ENCODE measurements at regions not wholly inside any gene's neighbourhood (a gene's known extent, or its start where the extent isn't known, plus 50 kb on each side); places are given as distances from the start of the nearest gene placed in this dataset.

DNA sequence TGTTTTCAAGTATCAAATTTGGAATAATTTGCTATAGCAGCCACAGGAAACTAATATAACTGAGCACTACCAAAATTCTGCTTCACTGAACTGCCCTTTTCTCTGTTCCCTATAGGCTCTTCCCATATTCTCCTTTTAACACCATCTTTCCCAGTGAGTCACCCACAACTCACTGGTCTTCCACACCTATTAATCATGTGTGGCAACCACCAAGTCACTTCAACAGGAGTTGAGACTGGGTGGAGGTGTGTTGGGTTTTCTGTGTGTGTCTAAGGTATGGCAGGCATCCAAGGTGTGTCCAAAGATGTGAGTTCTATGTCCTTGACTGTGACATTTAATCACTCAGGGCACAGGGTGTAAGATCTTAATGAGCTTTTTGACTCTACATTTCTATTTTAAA, 610.0 kb upstream of the CDH11 start:
- no peak for ATAC-seq (replicated peaks in 1 of 4)
- Histone ChIP-seq H3K27ac (ENCODE audit: low read length) (no peak overlapping the region), H3K4me3 (ENCODE audit: control insufficient read depth in 1 of 2, extremely low read depth in 1 of 2, low read length in 1 of 2) (no peak overlapping the region), H3K36me3 (ENCODE audit: control insufficient read depth in 2 of 2, extremely low read depth in 1 of 2, insufficient read depth in 1 of 2, low read length in 1 of 2) (no peaks in the 10 kb centered on the region), H3K9me3 (no peaks in the 10 kb centered on the region), H3K27me3 (replicated peaks in 1 of 2; ENCODE audit: control insufficient read depth in 2 of 2, extremely low read depth in 1 of 2, insufficient read depth in 2 of 2, low read length in 1 of 2) (no peaks in the 10 kb centered on the region), H3K4me1 (ENCODE audit: control insufficient read depth in 1 of 2, extremely low read depth in 1 of 2, insufficient read depth in 2 of 2, low read length in 2 of 2) (no peaks in the 10 kb centered on the region)
- H3K27me3 Mint-ChIP-seq, result no peaks in the 10 kb centered on the region
- CTCF ChIA-PET, result no interaction called here
- no peaks in the 10 kb centered on the region for H3K36me3 Mint-ChIP-seq
- peaks cover 4 to 6% (median 4%) of the 10 kb centered on the region in 3 donors for H3K9me3 Mint-ChIP-seq
- H3K4me1 Mint-ChIP-seq, result no peaks in the 10 kb centered on the region
- no peak for DNase-seq
- H3K27ac Mint-ChIP-seq, result no peak overlapping the region
- POLR2A ChIA-PET, result no interaction called here
- H3K4me3 Mint-ChIP-seq, result no peak overlapping the region

DNA sequence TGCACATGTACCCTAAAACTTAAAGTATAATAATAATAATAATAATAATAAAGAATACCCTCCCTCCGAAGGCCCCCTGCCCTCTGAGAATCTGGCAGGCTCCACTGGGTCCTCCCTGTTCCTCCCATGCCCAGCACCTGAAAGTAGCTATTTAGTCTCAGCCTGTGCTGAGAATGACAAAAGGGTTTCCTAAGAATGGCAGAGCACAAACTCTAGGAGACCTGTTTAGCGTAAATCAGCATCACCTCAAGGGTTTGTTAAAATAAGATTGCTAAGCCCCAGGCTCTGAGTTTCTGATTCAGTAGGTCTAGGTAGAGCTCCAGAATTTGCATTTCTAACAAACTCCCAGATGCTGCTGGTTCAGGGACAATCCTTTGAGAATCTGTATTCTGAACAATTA, 606.8 kb upstream of the CDH11 start:
- Mint-ChIP-seq H3K27me3 (peaks cover 0 to under 1% of the 10 kb centered on the region in 2 donors), H3K36me3 (no peaks in the 10 kb centered on the region), H3K4me1 (no peaks in the 10 kb centered on the region), H3K9me3 (peaks cover 4 to 6% (median 4%) of the 10 kb centered on the region in 3 donors), H3K4me3 (no peak overlapping the region), H3K27ac (no peak overlapping the region)
- no peak overlapping the region for H3K27ac ChIP-seq (ENCODE audit: low read length)
- H3K4me1 ChIP-seq (ENCODE audit: control insufficient read depth in 1 of 2, extremely low read depth in 1 of 2, insufficient read depth in 2 of 2, low read length in 2 of 2), result no peaks in the 10 kb centered on the region
- ATAC-seq (replicated peaks in 1 of 4) (no peak), DNase-seq (no peak)
- WGBS (ENCODE audit: insufficient coverage), result 100% methylated on average over 1 of the region's 2 CpGs
- CTCF ChIA-PET, result no interaction called here
- H3K36me3 ChIP-seq (ENCODE audit: control insufficient read depth in 2 of 2, extremely low read depth in 1 of 2, insufficient read depth in 1 of 2, low read length in 1 of 2), result no peaks in the 10 kb centered on the region
- no peaks in the 10 kb centered on the region for H3K9me3 ChIP-seq
- POLR2A ChIA-PET, result no interaction called here
- no peak overlapping the region for H3K4me3 ChIP-seq (ENCODE audit: control insufficient read depth in 1 of 2, extremely low read depth in 1 of 2, low read length in 1 of 2)
- H3K27me3 ChIP-seq (replicated peaks in 1 of 2; ENCODE audit: control insufficient read depth in 2 of 2, extremely low read depth in 1 of 2, insufficient read depth in 2 of 2, low read length in 1 of 2), result no peaks in the 10 kb centered on the region

DNA sequence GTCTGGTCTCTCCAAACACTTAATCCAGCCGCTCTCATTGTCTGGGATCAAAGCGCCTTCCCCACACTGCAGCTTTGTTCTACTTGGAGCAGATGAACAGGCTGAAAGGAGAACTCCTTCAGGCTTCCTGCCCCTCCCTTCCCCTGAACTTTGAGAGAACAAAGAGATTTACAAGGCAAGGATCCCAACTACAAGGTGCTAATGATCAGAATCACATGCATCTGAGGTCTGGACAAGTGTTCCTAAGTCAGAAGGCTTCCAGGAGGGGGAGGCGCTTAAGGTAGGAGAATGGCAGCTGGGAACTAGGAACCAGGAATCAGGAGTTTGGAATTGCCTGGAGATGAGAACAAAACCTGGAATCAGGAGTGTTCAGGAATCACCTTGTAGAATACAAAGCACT, 606.3 kb upstream of the CDH11 start:
- no peaks in the 10 kb centered on the region for H3K36me3 Mint-ChIP-seq
- H3K9me3 Mint-ChIP-seq, result peaks cover 4 to 6% (median 4%) of the 10 kb centered on the region in 3 donors
- ChIA-PET POLR2A (no interaction called here), CTCF (no interaction called here)
- no peak for DNase-seq
- H3K4me3 Mint-ChIP-seq, result no peak overlapping the region
- no peaks in the 10 kb centered on the region for H3K36me3 ChIP-seq (ENCODE audit: control insufficient read depth in 2 of 2, extremely low read depth in 1 of 2, insufficient read depth in 1 of 2, low read length in 1 of 2)
- no peaks in the 10 kb centered on the region for H3K4me1 Mint-ChIP-seq
- H3K27me3 Mint-ChIP-seq, result peaks cover 0 to 4% of the 10 kb centered on the region in 2 donors
- no peaks in the 10 kb centered on the region for H3K4me1 ChIP-seq (ENCODE audit: control insufficient read depth in 1 of 2, extremely low read depth in 1 of 2, insufficient read depth in 2 of 2, low read length in 2 of 2)
- no peak for ATAC-seq (replicated peaks in 1 of 4)
- H3K27ac ChIP-seq (ENCODE audit: low read length), result no peak overlapping the region
- H3K27ac Mint-ChIP-seq, result no peak overlapping the region
- H3K9me3 ChIP-seq, result no peaks in the 10 kb centered on the region
- H3K27me3 ChIP-seq (replicated peaks in 1 of 2; ENCODE audit: control insufficient read depth in 2 of 2, extremely low read depth in 1 of 2, insufficient read depth in 2 of 2, low read length in 1 of 2), result no peaks in the 10 kb centered on the region
- 58% methylated on average over 2 of the region's 3 CpGs for WGBS (ENCODE audit: insufficient coverage)
- H3K4me3 ChIP-seq (ENCODE audit: control insufficient read depth in 1 of 2, extremely low read depth in 1 of 2, low read length in 1 of 2), result no peak overlapping the region

DNA sequence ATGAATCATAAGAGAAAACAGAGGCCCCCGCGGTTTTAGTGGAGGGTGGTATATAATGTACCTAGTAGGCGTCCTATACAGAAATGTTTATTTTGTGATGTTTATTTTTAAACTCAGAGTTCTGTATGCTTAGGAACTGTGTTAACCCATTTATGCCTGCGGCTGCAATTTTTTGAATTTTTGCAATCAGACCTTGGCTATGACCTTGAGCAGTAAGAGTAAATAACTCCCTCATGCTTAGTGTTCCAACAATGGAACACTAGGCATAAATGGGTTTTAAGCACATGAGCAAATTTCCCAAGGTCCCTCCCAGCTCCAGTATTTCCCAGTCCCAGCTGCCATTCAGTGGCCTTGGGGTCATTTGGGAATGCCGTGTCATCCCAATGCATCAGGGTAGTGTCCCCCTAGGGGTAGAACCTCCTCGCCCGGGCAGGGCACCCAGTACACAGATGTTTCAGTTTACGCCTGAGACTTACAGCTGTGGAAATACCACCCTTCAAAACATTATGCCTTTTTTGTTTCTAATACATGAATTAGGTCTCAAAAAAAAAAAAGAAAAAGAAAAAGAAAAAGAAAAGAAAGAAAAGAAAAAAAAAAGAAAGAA, 605.8 kb upstream of the CDH11 start:
- Mint-ChIP-seq H3K27me3 (peaks cover 0 to 4% of the 10 kb centered on the region in 2 donors), H3K36me3 (no peaks in the 10 kb centered on the region), H3K4me3 (no peak overlapping the region), H3K9me3 (peaks cover 4 to 6% (median 4%) of the 10 kb centered on the region in 3 donors), H3K4me1 (no peaks in the 10 kb centered on the region), H3K27ac (no peak overlapping the region)
- Histone ChIP-seq H3K4me1 (ENCODE audit: control insufficient read depth in 1 of 2, extremely low read depth in 1 of 2, insufficient read depth in 2 of 2, low read length in 2 of 2) (no peaks in the 10 kb centered on the region), H3K9me3 (no peaks in the 10 kb centered on the region), H3K27me3 (replicated peaks in 1 of 2; ENCODE audit: control insufficient read depth in 2 of 2, extremely low read depth in 1 of 2, insufficient read depth in 2 of 2, low read length in 1 of 2) (no peaks in the 10 kb centered on the region), H3K27ac (ENCODE audit: low read length) (no peak overlapping the region), H3K36me3 (ENCODE audit: control insufficient read depth in 2 of 2, extremely low read depth in 1 of 2, insufficient read depth in 1 of 2, low read length in 1 of 2) (no peaks in the 10 kb centered on the region), H3K4me3 (ENCODE audit: control insufficient read depth in 1 of 2, extremely low read depth in 1 of 2, low read length in 1 of 2) (no peak overlapping the region)
- CTCF ChIA-PET, result no interaction called here
- DNase-seq (no peak), ATAC-seq (replicated peaks in 1 of 4) (no peak)
- POLR2A ChIA-PET, result no interaction called here
- WGBS (ENCODE audit: insufficient coverage), result 67% methylated on average over 1 of the region's 8 CpGs

DNA sequence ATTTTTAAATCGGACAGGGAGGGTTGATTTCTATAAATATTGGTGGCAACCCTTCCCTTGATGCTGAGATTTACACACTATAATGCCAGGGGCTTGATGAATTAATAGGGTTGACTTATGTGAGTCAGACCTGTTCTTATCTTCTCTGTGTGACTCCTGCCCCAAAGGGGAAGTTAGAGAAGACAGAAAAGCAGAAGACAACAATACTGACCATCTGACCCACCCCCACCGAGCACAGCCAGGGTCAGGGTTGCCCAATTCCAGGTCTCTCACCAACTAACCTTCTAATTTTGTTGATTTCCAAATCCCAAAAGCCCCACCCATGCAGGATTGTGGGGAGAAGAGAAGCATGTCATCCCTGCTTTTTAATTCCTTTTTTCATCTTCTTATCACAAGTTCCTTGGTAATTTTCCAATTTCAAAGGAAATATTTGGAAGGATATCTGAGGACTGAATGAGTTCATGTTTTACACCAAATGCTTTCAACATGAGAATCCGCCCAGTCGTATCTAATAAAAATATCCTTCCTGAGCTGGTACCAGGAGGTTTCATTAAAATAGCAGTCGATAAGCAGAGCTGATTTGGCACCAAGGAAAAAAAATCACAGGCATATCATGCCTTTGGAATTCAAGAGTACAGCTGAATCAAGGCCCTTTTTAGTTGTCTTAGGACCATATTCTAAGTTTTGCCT, 603.4 kb upstream of the CDH11 start:
- 80% methylated on average over 3 of the region's 5 CpGs for WGBS (ENCODE audit: insufficient coverage)
- Mint-ChIP-seq H3K4me3 (no peak overlapping the region), H3K27me3 (peaks cover 0 to 4% of the 10 kb centered on the region in 2 donors), H3K9me3 (peaks cover 0 to 1% (median 1%) of the 10 kb centered on the region in 3 donors), H3K4me1 (no peaks in the 10 kb centered on the region), H3K27ac (no peak overlapping the region), H3K36me3 (no peaks in the 10 kb centered on the region)
- DNase-seq (no peak), ATAC-seq (replicated peaks in 1 of 4) (no peak)
- Histone ChIP-seq H3K36me3 (ENCODE audit: control insufficient read depth in 2 of 2, extremely low read depth in 1 of 2, insufficient read depth in 1 of 2, low read length in 1 of 2) (no peaks in the 10 kb centered on the region), H3K4me3 (ENCODE audit: control insufficient read depth in 1 of 2, extremely low read depth in 1 of 2, low read length in 1 of 2) (no peak overlapping the region), H3K27me3 (replicated peaks in 1 of 2; ENCODE audit: control insufficient read depth in 2 of 2, extremely low read depth in 1 of 2, insufficient read depth in 2 of 2, low read length in 1 of 2) (no peaks in the 10 kb centered on the region), H3K27ac (ENCODE audit: low read length) (no peak overlapping the region), H3K9me3 (no peaks in the 10 kb centered on the region), H3K4me1 (ENCODE audit: control insufficient read depth in 1 of 2, extremely low read depth in 1 of 2, insufficient read depth in 2 of 2, low read length in 2 of 2) (no peaks in the 10 kb centered on the region)
- ChIA-PET CTCF (no interaction called here), POLR2A (no interaction called here)

DNA sequence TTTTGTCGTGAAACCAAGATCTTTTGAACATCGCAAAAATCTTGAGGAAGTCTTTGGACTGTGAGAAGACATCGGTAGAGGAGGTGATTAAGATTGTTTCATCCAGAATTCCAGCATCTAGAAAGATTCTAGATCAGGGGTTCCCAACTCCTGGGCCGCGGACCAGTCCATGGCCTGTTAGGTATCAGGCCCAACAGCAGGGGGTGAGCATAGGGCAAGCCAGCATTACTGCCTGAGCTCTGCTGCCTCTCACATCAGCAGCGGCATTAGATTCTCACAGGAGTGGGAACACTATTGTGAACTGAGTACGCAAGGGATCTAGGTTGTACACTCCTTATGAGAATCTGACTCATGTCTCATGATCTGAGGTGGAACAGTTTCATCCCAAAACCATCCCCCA, 600.6 kb upstream of the CDH11 start:
- Mint-ChIP-seq H3K4me3 (no peak overlapping the region), H3K36me3 (no peaks in the 10 kb centered on the region), H3K27ac (no peak overlapping the region), H3K27me3 (peaks cover 0 to 4% of the 10 kb centered on the region in 2 donors), H3K9me3 (peaks cover 0 to 10% (median 0%) of the 10 kb centered on the region in 3 donors), H3K4me1 (no peaks in the 10 kb centered on the region)
- ATAC-seq (replicated peaks in 1 of 4), result no peak
- H3K27ac ChIP-seq (ENCODE audit: low read length), result no peak overlapping the region
- no peaks in the 10 kb centered on the region for H3K9me3 ChIP-seq
- H3K4me1 ChIP-seq (ENCODE audit: control insufficient read depth in 1 of 2, extremely low read depth in 1 of 2, insufficient read depth in 2 of 2, low read length in 2 of 2), result no peaks in the 10 kb centered on the region
- 98% methylated on average over 6 of the region's 7 CpGs for WGBS (ENCODE audit: insufficient coverage)
- POLR2A ChIA-PET, result no interaction called here
- no peaks in the 10 kb centered on the region for H3K27me3 ChIP-seq (replicated peaks in 1 of 2; ENCODE audit: control insufficient read depth in 2 of 2, extremely low read depth in 1 of 2, insufficient read depth in 2 of 2, low read length in 1 of 2)
- H3K4me3 ChIP-seq (ENCODE audit: control insufficient read depth in 1 of 2, extremely low read depth in 1 of 2, low read length in 1 of 2), result no peak overlapping the region
- H3K36me3 ChIP-seq (ENCODE audit: control insufficient read depth in 2 of 2, extremely low read depth in 1 of 2, insufficient read depth in 1 of 2, low read length in 1 of 2), result no peaks in the 10 kb centered on the region
- CTCF ChIA-PET, result no interaction called here
- no peak for DNase-seq

DNA sequence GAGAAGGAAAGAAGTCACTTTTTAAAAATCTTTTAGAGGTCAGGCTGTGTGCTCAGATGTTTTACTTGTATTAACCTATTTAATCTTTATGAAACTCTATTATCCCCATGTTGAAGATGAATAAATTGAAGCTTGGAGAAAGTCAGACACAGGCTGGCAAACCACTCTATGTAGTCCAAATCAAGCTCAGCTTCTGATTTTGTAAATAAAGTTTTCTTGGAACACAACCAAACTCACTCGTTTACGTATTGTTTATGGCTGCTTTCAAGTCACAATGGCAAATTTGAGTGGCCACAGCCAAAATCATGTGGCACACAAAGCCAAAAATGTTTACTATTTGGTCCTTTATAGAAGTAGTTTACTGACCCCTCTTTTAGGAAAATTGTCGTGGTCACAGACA, 596.0 kb upstream of the CDH11 start:
- 58% methylated on average over 2 of the region's 3 CpGs for WGBS (ENCODE audit: insufficient coverage)
- H3K27me3 Mint-ChIP-seq, result no peaks in the 10 kb centered on the region

More for the DNA sequence above, 596.0 kb upstream of the CDH11 start:
- Mint-ChIP-seq H3K27ac (no peak overlapping the region), H3K4me3 (no peak overlapping the region), H3K36me3 (no peaks in the 10 kb centered on the region), H3K9me3 (peaks cover 3 to 16% (median 4%) of the 10 kb centered on the region in 3 donors), H3K4me1 (no peaks in the 10 kb centered on the region)
- Histone ChIP-seq H3K27me3 (replicated peaks in 1 of 2; ENCODE audit: control insufficient read depth in 2 of 2, extremely low read depth in 1 of 2, insufficient read depth in 2 of 2, low read length in 1 of 2) (no peaks in the 10 kb centered on the region), H3K9me3 (no peaks in the 10 kb centered on the region), H3K36me3 (ENCODE audit: control insufficient read depth in 2 of 2, extremely low read depth in 1 of 2, insufficient read depth in 1 of 2, low read length in 1 of 2) (no peaks in the 10 kb centered on the region), H3K4me1 (ENCODE audit: control insufficient read depth in 1 of 2, extremely low read depth in 1 of 2, insufficient read depth in 2 of 2, low read length in 2 of 2) (no peaks in the 10 kb centered on the region), H3K4me3 (ENCODE audit: control insufficient read depth in 1 of 2, extremely low read depth in 1 of 2, low read length in 1 of 2) (no peak overlapping the region), H3K27ac (ENCODE audit: low read length) (no peak overlapping the region)
- POLR2A ChIA-PET, result no interaction called here
- no peak for ATAC-seq (replicated peaks in 1 of 4)
- no peak for DNase-seq
- CTCF ChIA-PET, result no interaction called here

All from T-cell (primary cell).